ENCODE measurements at regions not wholly inside any gene's neighbourhood (a gene's known extent, or its start where the extent isn't known, plus 50 kb on each side); places are given as distances from the start of the nearest gene placed in this dataset.
"Not testable (repeated sequence)": the region's sequence is repeated elsewhere in the genome, so short reads cannot be mapped to it uniquely, and the experiment has no call there.

GRCh38 chr3:159739969-159740368 is 248.7 kb upstream of the IL12A start:
- DNase-seq: no peak

GRCh38 chr3:159741281-159741680 is 247.4 kb upstream of the IL12A start:
- no peak for DNase-seq

DNA sequence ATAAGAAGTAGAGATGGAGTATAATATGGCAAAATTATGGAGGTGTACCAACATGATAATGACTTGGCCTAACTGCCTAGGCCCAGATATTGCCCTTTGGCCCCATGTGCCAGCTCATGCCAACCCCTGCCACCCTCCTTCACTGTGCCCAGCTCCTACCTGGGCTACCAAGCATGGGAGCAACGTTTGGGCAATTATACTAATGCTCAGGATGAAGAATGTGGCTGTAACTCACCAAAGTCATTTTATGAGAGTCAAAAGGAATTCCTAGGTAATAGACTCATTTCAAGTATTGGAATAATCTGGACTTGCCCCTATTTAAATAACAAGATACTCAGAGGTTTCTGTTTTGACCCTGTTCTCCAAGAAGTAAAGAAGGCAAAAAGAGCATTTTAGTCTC is 240.2 kb upstream of the IL12A start:
- no peak for DNase-seq

DNA sequence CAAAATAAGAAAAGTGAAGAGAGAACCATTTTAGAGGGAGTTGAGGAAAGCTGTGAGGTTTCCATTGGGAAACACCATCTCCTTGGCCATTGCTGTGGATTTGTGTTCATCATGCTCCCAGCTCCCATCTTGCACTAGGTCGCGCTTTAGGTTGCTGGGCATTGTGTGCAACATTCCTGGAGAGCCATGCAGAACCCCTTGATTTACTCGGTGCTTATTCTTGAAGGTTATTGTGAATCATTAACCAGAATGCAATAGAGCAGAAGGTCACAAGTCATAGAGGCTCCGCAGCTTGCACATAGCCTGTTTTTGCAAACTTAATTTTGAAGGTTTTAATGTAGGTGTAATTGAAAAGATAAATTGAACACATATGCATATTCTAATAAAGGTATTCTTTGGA is 239.2 kb upstream of the IL12A start:
- DNase-seq: no peak

DNA sequence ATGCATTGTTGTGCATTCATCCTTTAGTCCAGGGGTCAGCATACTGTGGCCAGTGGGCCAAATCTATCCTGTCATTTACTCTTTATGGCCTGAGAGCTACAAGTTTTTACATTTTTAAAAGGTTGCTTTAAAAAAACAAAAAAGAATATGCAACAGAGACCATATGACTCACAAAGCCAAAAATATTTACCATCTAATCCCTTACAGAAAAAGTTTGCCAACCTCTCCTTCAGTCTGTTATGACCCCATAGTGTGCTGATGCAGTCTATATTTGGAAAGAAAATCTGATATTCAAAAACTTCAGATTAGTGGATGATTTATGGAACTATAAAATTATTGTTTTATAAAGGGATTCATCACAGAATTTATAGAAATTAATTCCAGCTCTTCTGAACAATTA is 237.5 kb upstream of the IL12A start:
- no peak for DNase-seq

DNA sequence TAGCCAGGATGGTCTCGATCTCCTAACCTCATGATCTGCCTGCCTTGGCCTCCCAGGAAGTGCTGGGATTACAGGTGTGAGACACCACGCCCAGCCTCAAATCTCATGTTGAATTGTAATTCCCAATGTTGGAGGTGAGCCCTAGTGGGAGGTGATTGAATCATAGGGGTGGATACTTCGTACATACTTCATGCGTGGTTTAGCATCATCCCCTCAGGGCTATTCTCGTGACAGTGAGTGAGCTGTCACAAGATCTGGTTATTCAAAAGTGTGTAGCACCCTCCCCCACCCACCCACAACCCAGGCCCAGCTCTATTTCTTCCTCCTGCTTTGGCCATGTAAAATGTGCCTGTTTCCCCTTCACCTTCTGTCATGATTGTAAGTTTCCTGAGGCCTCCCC is 236.9 kb upstream of the IL12A start:
- DNase-seq: no peak

DNA sequence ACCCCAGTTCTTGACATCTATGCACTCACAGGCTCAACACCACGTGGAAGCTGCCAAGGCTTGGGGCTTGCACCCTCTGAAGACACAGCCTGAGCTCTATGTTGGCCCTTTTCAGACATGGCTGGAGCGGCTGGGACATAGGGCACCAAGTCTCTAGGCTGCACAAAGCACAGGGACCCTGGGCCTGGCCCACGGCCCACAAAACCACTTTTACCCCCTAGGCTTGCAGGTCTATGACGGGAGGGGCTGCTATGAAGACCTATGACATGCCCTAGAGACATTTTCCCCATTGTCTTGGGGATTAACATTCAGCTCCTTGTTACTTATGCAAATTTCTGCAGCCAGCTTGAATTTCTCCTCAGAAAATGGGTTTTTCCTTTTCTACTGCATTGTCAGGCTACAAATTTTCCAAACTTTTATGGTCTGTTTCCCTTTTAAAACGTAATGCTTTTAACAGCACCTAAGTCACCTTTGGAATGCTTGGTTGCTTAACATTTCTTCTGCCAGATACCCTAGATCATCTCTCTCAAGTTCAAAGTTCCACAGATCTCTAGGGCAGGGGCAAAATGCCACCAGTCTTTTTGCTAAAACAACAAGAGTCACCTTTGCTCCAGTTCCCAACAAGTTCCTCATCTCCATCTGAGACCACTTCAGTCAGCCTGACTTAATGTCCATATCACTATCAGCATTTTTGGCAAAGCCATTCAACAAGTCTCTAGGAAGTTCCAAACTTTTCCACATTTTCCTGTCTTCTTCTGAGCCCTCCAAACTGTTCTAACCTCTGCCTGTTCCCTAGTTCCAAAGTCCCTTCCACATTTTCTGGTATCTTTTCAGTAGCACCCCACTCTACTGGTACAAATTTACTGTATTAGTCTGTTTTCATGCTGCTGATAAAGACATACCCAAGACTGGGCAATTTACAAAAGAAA is 232.1 kb upstream of the IL12A start:
- not testable (repeated sequence) for DNase-seq

- no peak for DNase-seq
Measured at GRCh38 chr3:159757341-159758060, 231.1 kb upstream of the IL12A start.

DNA sequence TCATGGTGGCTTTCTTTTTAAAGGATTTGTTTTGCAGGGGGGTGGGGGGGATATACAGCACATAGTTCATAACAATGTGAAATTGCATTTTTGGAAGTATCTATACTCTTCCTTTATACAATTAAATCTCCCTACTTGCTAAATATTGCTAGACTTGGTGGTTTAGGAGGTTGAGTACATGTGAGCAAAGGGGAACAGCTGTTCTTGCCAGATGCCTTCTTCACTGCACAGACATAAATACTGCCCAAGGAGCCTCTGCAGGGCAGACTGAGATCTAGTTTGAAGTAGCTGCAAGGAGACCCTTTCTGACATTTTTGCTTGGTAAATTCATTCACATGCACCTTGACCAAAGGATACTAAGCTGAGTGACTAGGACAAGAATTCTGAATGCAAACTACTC is 228.6 kb upstream of the IL12A start:
- no peak for DNase-seq

- DNase-seq: peak; percentile 52
Measured at GRCh38 chr3:159761369-159761768, 227.3 kb upstream of the IL12A start.

DNA sequence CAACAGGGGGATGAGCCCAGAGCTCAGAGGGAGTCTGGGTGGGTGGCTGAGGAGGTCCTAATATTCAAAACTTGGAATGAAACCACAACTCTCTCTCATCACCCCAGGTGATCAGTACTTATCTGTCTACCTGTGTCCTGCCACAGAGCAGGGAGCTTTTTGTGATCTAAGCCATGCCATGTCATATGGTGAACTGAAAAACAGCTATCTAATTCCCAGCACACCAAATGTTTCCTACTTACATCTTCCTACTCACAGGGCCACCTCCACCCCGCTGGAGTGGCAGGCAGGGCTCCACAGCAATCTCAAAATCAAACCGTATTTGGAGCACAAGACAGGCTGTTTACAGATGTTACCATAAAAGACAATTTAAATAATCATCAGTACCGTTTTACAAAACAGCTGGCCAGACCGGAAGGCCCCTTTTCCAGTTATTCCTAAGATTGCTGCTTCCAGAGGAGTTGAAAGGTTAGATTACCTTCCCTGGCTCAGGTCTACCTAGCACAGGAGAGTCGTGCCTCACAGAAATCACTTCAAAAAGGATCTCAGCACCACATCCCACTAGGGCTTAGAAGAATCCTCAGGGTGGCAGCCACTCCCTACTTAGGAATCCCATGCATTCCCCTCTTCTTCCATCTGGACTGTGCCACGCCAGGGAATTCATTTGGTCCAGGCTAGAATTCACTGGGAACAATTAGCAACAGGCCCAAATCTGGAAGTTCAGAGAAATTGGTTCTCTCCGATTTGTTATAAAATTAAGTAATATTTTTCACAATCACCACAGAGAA is 226.6 kb upstream of the IL12A start:
- no peak for DNase-seq

DNA sequence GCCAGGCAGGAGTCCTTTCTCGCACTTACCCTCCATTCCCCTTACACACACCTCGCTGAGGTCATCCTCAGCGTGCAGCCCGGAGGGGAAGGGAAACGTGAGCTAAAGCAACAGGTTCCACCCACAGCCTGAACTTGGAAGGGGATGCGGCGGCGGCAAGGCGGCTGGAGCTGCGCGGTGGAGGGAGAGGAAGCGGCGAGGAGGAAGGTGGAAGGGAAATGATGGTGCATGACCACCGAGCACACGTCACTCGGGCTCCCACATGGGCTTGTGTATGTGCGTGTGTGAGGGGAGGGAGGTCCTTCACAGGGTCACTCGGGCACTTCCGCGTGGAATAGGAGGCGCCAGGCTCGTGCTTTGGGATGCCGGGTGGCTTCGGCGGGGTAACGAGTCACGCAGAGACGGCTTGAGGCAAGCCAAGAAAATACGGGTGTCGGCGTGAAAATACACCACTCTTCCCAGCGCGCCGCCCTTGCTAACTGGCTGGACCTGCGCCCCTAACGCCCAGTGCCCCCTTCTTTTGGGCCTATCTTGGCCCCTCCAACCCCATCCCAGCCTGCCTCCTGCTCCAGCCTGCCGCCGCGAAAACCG is 225.5 kb upstream of the IL12A start:
- DNase-seq: peak; percentile 98

DNA sequence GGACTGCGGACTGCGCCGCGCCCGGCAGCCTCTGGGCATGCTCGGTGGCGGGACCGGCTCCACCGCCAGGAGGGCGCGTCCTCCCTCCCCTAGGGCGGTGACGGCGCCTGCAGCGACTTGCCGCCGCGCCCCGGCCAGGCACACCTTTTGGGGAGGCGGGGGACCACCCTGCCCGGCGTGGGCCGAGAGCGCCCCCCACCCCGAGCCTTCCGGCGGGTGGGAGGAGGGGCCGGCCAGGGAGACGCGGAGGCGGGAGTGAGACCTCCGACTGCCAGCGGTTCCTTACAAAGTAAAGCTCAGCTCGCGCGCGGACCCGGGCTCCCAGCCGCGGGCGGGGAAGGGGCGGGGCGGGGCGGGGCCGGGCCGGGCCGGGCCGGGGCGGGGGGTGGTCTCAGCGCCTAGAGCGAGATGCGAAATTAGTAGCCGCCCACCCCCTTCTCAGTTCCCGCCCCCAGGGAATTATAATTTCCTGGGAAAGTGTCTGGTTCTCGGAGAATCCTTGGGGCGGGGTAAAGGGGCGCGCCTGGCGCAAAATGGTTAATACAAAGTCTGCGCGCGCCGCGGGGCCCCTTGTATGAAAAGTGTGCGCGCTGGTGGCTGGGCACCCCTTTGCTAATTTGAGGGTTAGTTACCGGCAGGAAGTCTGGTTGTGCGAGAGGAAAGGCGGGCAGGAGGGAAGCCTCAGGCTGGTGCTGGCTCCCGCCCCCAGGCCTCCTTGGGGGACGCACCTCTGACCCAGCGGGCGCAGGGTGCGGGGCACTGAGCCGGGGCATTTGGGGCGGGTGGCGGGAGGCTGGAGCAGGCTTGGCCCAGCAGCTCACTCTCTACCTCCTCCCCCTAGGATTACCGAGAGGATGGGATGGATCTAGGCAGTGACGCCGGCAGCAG is 224.8 kb upstream of the IL12A start:
- peak; percentile 87 for DNase-seq

- no peak for DNase-seq
Measured at GRCh38 chr3:159764490-159765029, 224.1 kb upstream of the IL12A start.

- DNase-seq: peak; percentile 89
Measured at GRCh38 chr3:159765030-159765859, 223.4 kb upstream of the IL12A start.

DNA sequence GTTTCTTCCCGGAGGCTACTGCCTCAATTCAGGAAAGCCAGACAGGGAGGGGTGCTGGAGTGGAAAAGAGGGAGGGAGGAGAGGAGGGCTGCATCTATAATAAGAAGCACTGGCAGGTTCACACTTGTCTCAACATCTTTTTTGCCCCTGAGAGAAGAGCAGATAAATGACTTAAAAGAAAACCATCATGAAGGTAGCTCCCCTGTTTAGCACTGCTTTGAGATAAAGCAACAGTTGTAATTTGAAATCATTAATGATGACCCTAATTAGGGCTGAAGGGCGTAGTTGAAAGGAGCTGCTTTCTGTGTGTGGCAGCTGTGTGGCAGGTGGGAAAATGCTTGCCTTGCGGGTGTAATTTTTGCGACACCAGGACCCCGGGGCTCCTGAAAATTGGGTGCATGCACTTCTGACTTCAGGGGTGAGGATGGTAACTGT is 222.8 kb upstream of the IL12A start:
- no peak for DNase-seq

DNA sequence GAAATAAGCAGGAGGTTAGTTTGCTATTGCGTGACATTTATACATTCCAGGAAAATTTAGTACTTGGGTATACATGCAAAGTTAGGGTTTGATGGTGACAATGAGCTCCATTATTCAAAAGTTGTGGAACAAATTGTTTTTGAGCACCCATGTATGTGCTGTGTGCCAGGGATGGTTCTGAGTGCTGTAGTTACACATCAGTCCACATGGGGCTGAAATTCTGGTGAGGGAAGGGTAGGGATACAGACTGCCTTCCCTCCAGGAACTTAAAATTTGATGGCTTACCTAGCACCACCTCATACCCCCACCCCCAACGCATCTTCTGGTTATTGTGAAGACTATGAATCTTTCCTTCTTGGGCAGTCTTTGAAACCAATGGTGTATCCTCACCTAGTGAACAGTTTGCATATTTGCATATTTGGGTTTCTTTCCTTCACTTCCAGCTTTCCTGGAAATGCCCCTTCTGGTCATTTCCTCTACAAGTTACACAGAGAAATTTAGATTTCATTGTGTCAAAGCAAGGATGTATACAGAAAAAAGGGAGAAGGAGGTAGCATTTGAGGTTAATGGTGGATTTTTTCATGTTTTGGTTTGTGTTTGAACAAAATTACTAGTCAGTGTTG is 222.0 kb upstream of the IL12A start:
- peak; percentile 73 for DNase-seq

DNA sequence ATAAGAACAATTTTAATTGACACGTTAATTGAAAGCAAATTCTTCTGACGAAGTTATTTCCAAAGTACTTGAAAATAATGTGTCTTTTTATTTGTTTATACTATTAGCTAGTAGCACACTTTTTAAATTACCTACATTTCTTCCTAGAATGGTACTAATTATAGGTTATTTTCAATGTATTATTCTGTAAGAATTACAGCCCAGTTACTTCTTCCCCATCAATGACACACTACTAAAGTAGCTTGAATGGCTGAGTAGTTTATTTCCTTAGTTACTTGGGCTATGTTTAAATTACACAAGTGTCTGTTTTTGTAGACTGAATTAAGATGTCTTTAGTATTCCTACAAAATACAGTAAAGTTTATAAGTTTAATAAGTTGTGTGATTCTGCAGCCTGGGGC is 217.6 kb upstream of the IL12A start:
- DNase-seq: no peak

DNA sequence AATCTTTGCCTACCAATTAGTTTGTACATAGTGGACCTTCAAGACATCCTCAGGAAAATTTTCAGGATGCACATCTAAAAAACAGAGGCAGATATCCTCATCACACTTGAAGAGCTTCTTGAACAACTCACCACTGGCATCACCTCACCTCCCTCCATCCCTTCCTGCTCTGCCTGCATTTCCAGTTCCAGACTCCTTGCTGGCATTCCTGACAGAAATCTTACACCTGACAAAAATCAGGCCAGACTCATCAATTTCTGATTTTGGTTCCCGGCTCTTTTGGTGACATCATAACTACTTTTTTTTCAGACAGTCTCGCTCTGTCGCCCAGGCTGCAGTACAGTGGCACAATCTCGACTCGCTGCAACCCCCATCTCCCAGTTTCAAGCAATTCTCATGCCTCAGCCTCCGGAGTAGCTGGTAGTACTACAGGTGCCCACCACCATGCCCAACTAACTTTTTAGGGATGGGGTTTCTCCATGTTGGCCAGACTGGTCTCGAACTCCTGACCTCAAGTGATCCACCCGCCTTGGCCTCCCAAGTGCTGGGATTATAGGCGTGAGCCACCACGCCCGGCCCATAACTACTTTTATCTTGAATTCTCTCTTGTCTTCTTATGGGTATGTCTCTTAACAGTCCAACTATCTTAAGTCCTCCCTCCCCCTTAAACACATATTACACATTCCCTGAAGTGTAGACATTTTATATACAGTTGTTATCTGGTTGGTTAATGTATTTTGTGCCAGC is 216.6 kb upstream of the IL12A start:
- DNase-seq: no peak

All from dermis blood vessel endothelial cell (primary cell).